ENCODE measurements at regions not wholly inside any gene's neighbourhood (a gene's known extent, or its start where the extent isn't known, plus 50 kb on each side); places are given as distances from the start of the nearest gene placed in this dataset.

GRCh38 chr2:2744958-2745715 is 414.1 kb upstream of the MYT1L start:
- peaks cover 12% of the 10 kb centered on the region for H3K4me1 Mint-ChIP-seq (ENCODE audit: low read depth, unreplicated experiment)
- H3K27ac Mint-ChIP-seq (ENCODE audit: unreplicated experiment) = no peak overlapping the region
- H3K27me3 Mint-ChIP-seq (ENCODE audit: unreplicated experiment) = peaks cover 7% of the 10 kb centered on the region
- no peak for TF ChIP-seq CTCF (IDR thresholded peaks at IDR 0.05; ENCODE audit: partially characterized antibody, unreplicated experiment)
- DNase-seq = no peak
- no peak overlapping the region for H3K4me3 Mint-ChIP-seq (ENCODE audit: unreplicated experiment)
- peaks cover 5% of the 10 kb centered on the region for H3K36me3 Mint-ChIP-seq (ENCODE audit: unreplicated experiment)
- peaks cover 1% of the 10 kb centered on the region for H3K9me3 Mint-ChIP-seq (ENCODE audit: unreplicated experiment)

- DNase-seq = no peak
- Mint-ChIP-seq H3K36me3 (ENCODE audit: unreplicated experiment) (peaks cover 12% of the 10 kb centered on the region), H3K27ac (ENCODE audit: unreplicated experiment) (no peak overlapping the region), H3K9me3 (ENCODE audit: unreplicated experiment) (peaks cover 3% of the 10 kb centered on the region), H3K4me1 (ENCODE audit: low read depth, unreplicated experiment) (peaks cover 12% of the 10 kb centered on the region), H3K4me3 (ENCODE audit: unreplicated experiment) (no peak overlapping the region), H3K27me3 (ENCODE audit: unreplicated experiment) (peaks cover 7% of the 10 kb centered on the region)
- no peak for TF ChIP-seq CTCF (IDR thresholded peaks at IDR 0.05; ENCODE audit: partially characterized antibody, unreplicated experiment)
These were observed 413.0 kb upstream of the MYT1L start for GRCh38 chr2:2744107-2744506.

- H3K36me3 Mint-ChIP-seq (ENCODE audit: unreplicated experiment) = peaks cover 12% of the 10 kb centered on the region
- peaks cover 7% of the 10 kb centered on the region for H3K27me3 Mint-ChIP-seq (ENCODE audit: unreplicated experiment)
- DNase-seq = no peak
- peaks cover 3% of the 10 kb centered on the region for H3K9me3 Mint-ChIP-seq (ENCODE audit: unreplicated experiment)
- peak overlapping the region; percentile 5 for H3K27ac Mint-ChIP-seq (ENCODE audit: unreplicated experiment)
- TF ChIP-seq CTCF (IDR thresholded peaks at IDR 0.05; ENCODE audit: partially characterized antibody, unreplicated experiment) = no peak
- no peak overlapping the region for H3K4me3 Mint-ChIP-seq (ENCODE audit: unreplicated experiment)
- H3K4me1 Mint-ChIP-seq (ENCODE audit: low read depth, unreplicated experiment) = peaks cover 12% of the 10 kb centered on the region
These were observed 412.1 kb upstream of the MYT1L start for GRCh38 chr2:2743164-2743571.

- TF ChIP-seq CTCF (IDR thresholded peaks at IDR 0.05; ENCODE audit: partially characterized antibody, unreplicated experiment) = no peak
- H3K9me3 Mint-ChIP-seq (ENCODE audit: unreplicated experiment) = peaks cover 3% of the 10 kb centered on the region
- peaks cover 12% of the 10 kb centered on the region for H3K4me1 Mint-ChIP-seq (ENCODE audit: low read depth, unreplicated experiment)
- DNase-seq = no peak
- peaks cover 12% of the 10 kb centered on the region for H3K36me3 Mint-ChIP-seq (ENCODE audit: unreplicated experiment)
- no peak overlapping the region for H3K4me3 Mint-ChIP-seq (ENCODE audit: unreplicated experiment)
- H3K27ac Mint-ChIP-seq (ENCODE audit: unreplicated experiment) = peak overlapping the region; percentile 5
- peaks cover 7% of the 10 kb centered on the region for H3K27me3 Mint-ChIP-seq (ENCODE audit: unreplicated experiment)
These were observed 411.7 kb upstream of the MYT1L start for GRCh38 chr2:2742726-2743125.

GRCh38 chr2:2740238-2740775 is 409.2 kb upstream of the MYT1L start:
- no peak for TF ChIP-seq CTCF (IDR thresholded peaks at IDR 0.05; ENCODE audit: partially characterized antibody, unreplicated experiment)
- Mint-ChIP-seq H3K27me3 (ENCODE audit: unreplicated experiment) (peaks cover 13% of the 10 kb centered on the region), H3K36me3 (ENCODE audit: unreplicated experiment) (peaks cover 12% of the 10 kb centered on the region), H3K9me3 (ENCODE audit: unreplicated experiment) (peaks cover 3% of the 10 kb centered on the region), H3K4me1 (ENCODE audit: low read depth, unreplicated experiment) (peaks cover 14% of the 10 kb centered on the region), H3K27ac (ENCODE audit: unreplicated experiment) (no peak overlapping the region), H3K4me3 (ENCODE audit: unreplicated experiment) (no peak overlapping the region)
- no peak for DNase-seq

All from glutamatergic neuron (in vitro differentiated cells).